HCT116 (cell line): ENCODE measurements at regions not wholly inside any gene's neighbourhood (a gene's known extent, or its start where the extent isn't known, plus 50 kb on each side); places are given as distances from the start of the nearest gene placed in this dataset.

ENCODE experiments used
- EZH2 ChIP-seq: fragments of 200-600 bp; sonication (generic); IDR thresholded peaks from 2 replicates; pipeline ENCODE4 v1.6.1; 2017; ENCODE audit warnings: antibody characterized with exemption, mixed run types
- POLR2A ChIP-seq: IDR thresholded peaks from 2 replicates; pipeline ENCODE4 v1.7.0; 2011; ENCODE audit warnings: borderline replicate concordance; ENCODE audit not compliant: insufficient read depth, insufficient read length; ENCODE audit errors: extremely low read depth
- SIN3A ChIP-seq: IDR thresholded peaks from 2 replicates; pipeline ENCODE4 v1.6.1; 2012; ENCODE audit warnings: low read depth
- TF ChIP-seq, protein P1 (sequence below), 3 experiments: fragments of 200-600 bp in 1 of 3; sonication (generic) in 1 of 3; IDR thresholded peaks in 2 of 3; conservative IDR thresholded peaks in 1 of 3; 2 replicates each; pipeline ENCODE4 v1.5.1; 2012 to 2017; ENCODE audit warnings: low read depth in 2 of 3, low read length in 2 of 3, antibody characterized with exemption in 1 of 3, borderline replicate concordance in 1 of 3, control low read depth in 1 of 3, mild to moderate bottlenecking in 1 of 3, mixed read lengths in 1 of 3, mixed run types in 1 of 3, moderate library complexity in 1 of 3; ENCODE audit not compliant: insufficient read depth in 1 of 3

DNA sequence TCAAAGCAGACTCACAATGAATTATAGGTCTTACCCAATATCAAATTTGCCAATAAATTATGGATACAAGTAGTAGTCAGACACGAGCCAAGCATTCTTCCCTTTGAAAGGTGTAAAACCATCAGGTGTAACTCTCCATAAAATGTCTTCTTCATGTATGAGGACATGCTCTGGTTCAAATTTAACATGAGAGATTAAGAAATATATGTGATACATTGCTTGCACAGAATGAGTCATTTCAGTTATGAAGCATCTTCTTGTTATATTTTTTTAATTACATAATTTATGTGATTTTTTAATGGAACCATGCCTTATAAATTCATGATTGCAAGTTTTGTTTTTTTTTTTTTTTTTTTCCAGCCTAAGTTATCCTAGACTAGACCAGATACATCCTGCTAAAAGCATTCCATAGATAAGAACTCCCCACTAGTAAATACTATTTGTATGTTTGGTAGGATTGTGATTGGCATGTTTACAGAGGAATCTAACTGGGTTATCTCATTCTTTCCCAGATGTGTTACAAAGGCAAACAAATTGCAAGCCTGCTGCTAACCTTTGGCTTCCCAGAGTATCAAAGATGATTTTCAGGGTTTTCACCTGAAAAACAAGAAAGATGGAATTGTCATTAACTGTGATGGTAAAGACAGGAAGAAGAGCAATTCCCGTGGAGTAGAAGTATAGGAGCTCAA lies 621.9 kb downstream of the XIRP2 start:
- TF ChIP-seq, protein P1, sequence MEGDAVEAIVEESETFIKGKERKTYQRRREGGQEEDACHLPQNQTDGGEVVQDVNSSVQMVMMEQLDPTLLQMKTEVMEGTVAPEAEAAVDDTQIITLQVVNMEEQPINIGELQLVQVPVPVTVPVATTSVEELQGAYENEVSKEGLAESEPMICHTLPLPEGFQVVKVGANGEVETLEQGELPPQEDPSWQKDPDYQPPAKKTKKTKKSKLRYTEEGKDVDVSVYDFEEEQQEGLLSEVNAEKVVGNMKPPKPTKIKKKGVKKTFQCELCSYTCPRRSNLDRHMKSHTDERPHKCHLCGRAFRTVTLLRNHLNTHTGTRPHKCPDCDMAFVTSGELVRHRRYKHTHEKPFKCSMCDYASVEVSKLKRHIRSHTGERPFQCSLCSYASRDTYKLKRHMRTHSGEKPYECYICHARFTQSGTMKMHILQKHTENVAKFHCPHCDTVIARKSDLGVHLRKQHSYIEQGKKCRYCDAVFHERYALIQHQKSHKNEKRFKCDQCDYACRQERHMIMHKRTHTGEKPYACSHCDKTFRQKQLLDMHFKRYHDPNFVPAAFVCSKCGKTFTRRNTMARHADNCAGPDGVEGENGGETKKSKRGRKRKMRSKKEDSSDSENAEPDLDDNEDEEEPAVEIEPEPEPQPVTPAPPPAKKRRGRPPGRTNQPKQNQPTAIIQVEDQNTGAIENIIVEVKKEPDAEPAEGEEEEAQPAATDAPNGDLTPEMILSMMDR (IDR thresholded peaks at IDR 0.05 in 2 of 3, conservative IDR thresholded peaks at IDR 0.05 in 1 of 3; ENCODE audit: borderline replicate concordance in 1 of 3, insufficient read depth in 1 of 3, low read depth in 2 of 3, low read length in 2 of 3) = no peak
- TF ChIP-seq POLR2A = no peak
- TF ChIP-seq SIN3A = no peak
- TF ChIP-seq EZH2 = no peak
